Spleen (tissue), 7 donors: ENCODE measurements at regions not wholly inside any gene's neighbourhood (a gene's known extent, or its start where the extent isn't known, plus 50 kb on each side); places are given as distances from the start of the nearest gene placed in this dataset.

Experiments used
- POLR2AphosphoS5 ChIP-seq, 3 donors: sonication (generic); formaldehyde crosslinking; IDR thresholded peaks; one replicate each; pipeline ENCODE4 v1.5.1; 2017; ENCODE audit warnings: antibody characterized with exemption in 3 of 3
- TF ChIP-seq, protein P1 (sequence below), 11 experiments: fragments of 200-600 bp in 7 of 11; fragments of 450-650 bp in 4 of 11; sonication (generic) in 4 of 11; IDR thresholded peaks in 8 of 11; conservative IDR thresholded peaks in 3 of 11; 1 replicate in 7 of 11; 2 replicates in 4 of 11; pipeline versions ENCODE4 v1.4.0 to v1.8.0; 2016 to 2021; ENCODE audit warnings: antibody characterized with exemption in 11 of 11, inconsistent platforms in 4 of 11, mild to moderate bottlenecking in 1 of 11
- donor health status: DM: no; HTN: no; CAD: no; lungs with moderate emphysema.
- donor health status: DM: no; HTN: no; CAD: no.
- donor health status: DM: no; HTN: no; CAD: no.

DNA sequence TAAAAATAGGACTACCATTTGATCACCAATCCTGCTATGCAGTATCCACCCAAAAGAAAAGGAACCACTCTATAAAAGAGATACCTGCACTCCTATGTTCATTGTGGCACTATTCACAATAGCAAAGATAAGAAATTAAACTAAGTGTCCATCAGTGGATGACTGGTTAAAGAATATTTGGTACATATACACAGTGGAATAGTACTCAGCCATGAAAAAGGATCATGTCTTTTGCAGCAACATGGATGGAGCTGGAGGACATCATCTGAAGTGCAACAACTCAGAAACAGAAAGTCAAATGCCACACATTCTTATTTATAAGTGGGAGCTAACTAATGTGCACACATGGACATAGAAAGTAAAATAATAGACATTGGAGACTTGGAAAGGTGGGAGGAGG, 116.4 kb downstream of the PFKFB3 start:
- TF ChIP-seq, protein P1, sequence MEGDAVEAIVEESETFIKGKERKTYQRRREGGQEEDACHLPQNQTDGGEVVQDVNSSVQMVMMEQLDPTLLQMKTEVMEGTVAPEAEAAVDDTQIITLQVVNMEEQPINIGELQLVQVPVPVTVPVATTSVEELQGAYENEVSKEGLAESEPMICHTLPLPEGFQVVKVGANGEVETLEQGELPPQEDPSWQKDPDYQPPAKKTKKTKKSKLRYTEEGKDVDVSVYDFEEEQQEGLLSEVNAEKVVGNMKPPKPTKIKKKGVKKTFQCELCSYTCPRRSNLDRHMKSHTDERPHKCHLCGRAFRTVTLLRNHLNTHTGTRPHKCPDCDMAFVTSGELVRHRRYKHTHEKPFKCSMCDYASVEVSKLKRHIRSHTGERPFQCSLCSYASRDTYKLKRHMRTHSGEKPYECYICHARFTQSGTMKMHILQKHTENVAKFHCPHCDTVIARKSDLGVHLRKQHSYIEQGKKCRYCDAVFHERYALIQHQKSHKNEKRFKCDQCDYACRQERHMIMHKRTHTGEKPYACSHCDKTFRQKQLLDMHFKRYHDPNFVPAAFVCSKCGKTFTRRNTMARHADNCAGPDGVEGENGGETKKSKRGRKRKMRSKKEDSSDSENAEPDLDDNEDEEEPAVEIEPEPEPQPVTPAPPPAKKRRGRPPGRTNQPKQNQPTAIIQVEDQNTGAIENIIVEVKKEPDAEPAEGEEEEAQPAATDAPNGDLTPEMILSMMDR (IDR thresholded peaks at IDR 0.05 in 8 of 11, conservative IDR thresholded peaks at IDR 0.05 in 3 of 11), result no peak
- no peak for TF ChIP-seq POLR2AphosphoS5 (IDR thresholded peaks at IDR 0.05)
